NT2/D1 (cell line): ENCODE measurements at regions not wholly inside any gene's neighbourhood (a gene's known extent, or its start where the extent isn't known, plus 50 kb on each side); places are given as distances from the start of the nearest gene placed in this dataset.

Experiments used
- DNase-seq: peaks from one replicate; pipeline ENCODE4 v3.0.0-alpha.2; 2011; ENCODE audit warnings: low read depth, low spot score
- H3K27me3 ChIP-seq: 2 replicates; pipeline ENCODE4 v1.6.0; 2011; ENCODE audit warnings: mild to moderate bottlenecking; ENCODE audit not compliant: insufficient read length, insufficient read depth
- H3K36me3 ChIP-seq: 2 replicates; pipeline ENCODE4 v1.6.1; 2011; ENCODE audit warnings: mild to moderate bottlenecking, low read length, mixed read lengths; ENCODE audit not compliant: insufficient read depth, insufficient read length
- H3K4me1 ChIP-seq: 2 replicates; pipeline ENCODE4 v1.5.1; 2011; ENCODE audit not compliant: insufficient read depth, insufficient read length
- H3K4me3 ChIP-seq: 2 replicates; pipeline ENCODE4 v1.5.1; 2011; ENCODE audit warnings: low read depth; ENCODE audit not compliant: insufficient read length
- H3K9ac ChIP-seq: 2 replicates; pipeline ENCODE4 v1.6.0; 2011; ENCODE audit warnings: low read depth; ENCODE audit not compliant: insufficient read length
- H3K9me3 ChIP-seq: 2 replicates; pipeline ENCODE4 v1.5.1; 2011; ENCODE audit warnings: mild to moderate bottlenecking, low read length; ENCODE audit not compliant: insufficient read depth
- SUZ12 ChIP-seq: IDR thresholded peaks from 2 replicates; pipeline ENCODE4 v1.6.1; 2011; ENCODE audit not compliant: insufficient read length, insufficient read depth; ENCODE audit errors: extremely low read depth
- YY1 ChIP-seq: IDR thresholded peaks from 2 replicates; pipeline ENCODE4 v1.6.1; 2011; ENCODE audit not compliant: insufficient read length, insufficient read depth
- ZNF274 ChIP-seq: IDR thresholded peaks from 2 replicates; pipeline ENCODE4 v1.6.1; 2011; ENCODE audit warnings: mild to moderate bottlenecking, low read depth, low read length

GRCh38 chr21:31445137-31445536 is 101.1 kb upstream of the TIAM1 start:
- no peak for TF ChIP-seq SUZ12
- no peak for TF ChIP-seq ZNF274
- no peak for TF ChIP-seq YY1
- no peak for DNase-seq
- no peaks in the 10 kb centered on the region for H3K27me3 ChIP-seq
- peaks cover 6% of the 10 kb centered on the region for H3K36me3 ChIP-seq
- H3K4me1 ChIP-seq: no peaks in the 10 kb centered on the region
- peaks cover 8% of the 10 kb centered on the region; the same call in 1 of the 2 replicates for H3K9me3 ChIP-seq
- H3K9ac ChIP-seq: no peak overlapping the region
- H3K4me3 ChIP-seq: no peak overlapping the region

- no peaks in the 10 kb centered on the region for H3K4me1 ChIP-seq
- H3K36me3 ChIP-seq: peaks cover 6% of the 10 kb centered on the region
- H3K27me3 ChIP-seq: no peaks in the 10 kb centered on the region
- H3K9me3 ChIP-seq: peaks cover 8% of the 10 kb centered on the region; the same call in 1 of the 2 replicates
- TF ChIP-seq YY1: no peak
- TF ChIP-seq SUZ12: no peak
- no peak for TF ChIP-seq ZNF274
- no peak for DNase-seq
- no peak overlapping the region for H3K4me3 ChIP-seq
- no peak overlapping the region for H3K9ac ChIP-seq
Observed at GRCh38 chr21:31443736-31444521, 99.9 kb upstream of the TIAM1 start.

- Histone ChIP-seq H3K36me3 (peaks cover 3% of the 10 kb centered on the region), H3K27me3 (no peaks in the 10 kb centered on the region), H3K4me3 (no peak overlapping the region), H3K9me3 (peaks cover 8% of the 10 kb centered on the region; the same call in 1 of the 2 replicates), H3K4me1 (no peaks in the 10 kb centered on the region), H3K9ac (no peak overlapping the region)
- DNase-seq: no peak
- TF ChIP-seq ZNF274 (no peak), YY1 (no peak), SUZ12 (no peak)
Observed at GRCh38 chr21:31442339-31442738, 98.3 kb upstream of the TIAM1 start.

GRCh38 chr21:31429506-31429905 is 85.4 kb upstream of the TIAM1 start:
- Histone ChIP-seq H3K4me3 (no peak overlapping the region), H3K9me3 (no peaks in the 10 kb centered on the region), H3K36me3 (peaks cover 7% of the 10 kb centered on the region), H3K27me3 (no peaks in the 10 kb centered on the region), H3K4me1 (no peaks in the 10 kb centered on the region), H3K9ac (no peak overlapping the region)
- no peak for DNase-seq
- TF ChIP-seq YY1: no peak
- no peak for TF ChIP-seq SUZ12
- no peak for TF ChIP-seq ZNF274

- Histone ChIP-seq H3K36me3 (peaks cover 7% of the 10 kb centered on the region), H3K4me3 (no peak overlapping the region), H3K27me3 (no peaks in the 10 kb centered on the region), H3K4me1 (peaks cover 6% of the 10 kb centered on the region), H3K9me3 (no peaks in the 10 kb centered on the region), H3K9ac (no peak overlapping the region)
- DNase-seq: no peak
- TF ChIP-seq SUZ12 (no peak), ZNF274 (no peak), YY1 (no peak)
Observed at GRCh38 chr21:31426235-31426797, 82.3 kb upstream of the TIAM1 start.

GRCh38 chr21:31425138-31425537 is 81.1 kb upstream of the TIAM1 start:
- Histone ChIP-seq H3K27me3 (no peaks in the 10 kb centered on the region), H3K4me3 (no peak overlapping the region), H3K36me3 (peaks cover 7% of the 10 kb centered on the region), H3K4me1 (peaks cover 9% of the 10 kb centered on the region), H3K9ac (no peak overlapping the region), H3K9me3 (no peaks in the 10 kb centered on the region)
- peak; percentile 44 for DNase-seq
- TF ChIP-seq ZNF274 (no peak), SUZ12 (no peak), YY1 (no peak)

- TF ChIP-seq ZNF274: no peak
- no peak for TF ChIP-seq YY1
- no peak for TF ChIP-seq SUZ12
- no peak for DNase-seq
- Histone ChIP-seq H3K4me1 (peaks cover 12% of the 10 kb centered on the region), H3K27me3 (no peaks in the 10 kb centered on the region), H3K36me3 (peaks cover under 1% of the 10 kb centered on the region), H3K9ac (no peak overlapping the region), H3K9me3 (no peaks in the 10 kb centered on the region), H3K4me3 (no peak overlapping the region)
Observed at GRCh38 chr21:31424058-31424457, 80.0 kb upstream of the TIAM1 start.
